K562 (cell line): ENCODE measurements at regions not wholly inside any gene's neighbourhood (a gene's known extent, or its start where the extent isn't known, plus 50 kb on each side); places are given as distances from the start of the nearest gene placed in this dataset.

ENCODE experiments used
- ATAC-seq: fragments of 200-7000 bp; cut with Tn5 transposase; 3 replicates; pipeline ENCODE4 v1.9.1; 2020; ENCODE audit warnings: moderate library complexity
- BruUV-seq: library from RNA; stranded (reverse); fragments of 400-500 nt; replicated peaks from 2 replicates; lab custom pipeline; 2021; lab: Mats Ljungman, UMichigan
- CTCF ChIA-PET: fragments of 300-600 bp; formaldehyde crosslinking; extraction: SDS; loops from one replicate; lab custom pipeline; 2021; ENCODE audit warnings: low intra/inter-chr PET ratio; lab: Yijun Ruan, JAX
- POLR2A ChIA-PET: fragments of 300-600, 350-650 bp; sonication (Branson Sonifier 250); formaldehyde crosslinking; extraction: SDS; loops from one replicate; lab custom pipeline; 2021; ENCODE audit warnings: antibody characterized with exemption, inconsistent platforms; lab: Yijun Ruan, JAX
- DNase-seq, 4 experiments: peaks; one replicate each; pipeline versions ENCODE4 v3.0.0 to v3.0.0-alpha.2; 2011 to 2018; ENCODE audit warnings: low spot score in 3 of 4, mixed read lengths in 3 of 4; ENCODE audit errors: extremely low read depth in 1 of 4
- FAIRE-seq: peaks from 2 replicates; lab custom pipeline; 2011; peaks lifted over from hg19 to GRCh38; lab: Jason Lieb, UNC
- H2AFZ ChIP-seq: 2 replicates; pipeline ENCODE4 v1.6.0; 2011; ENCODE audit warnings: low read depth, low read length, control low read depth, inconsistent platforms
- H3K27ac ChIP-seq: fragments of 200-600 bp; 3 replicates; pipeline ENCODE4 v1.8.0; 2011; ENCODE audit warnings: low read depth, mild to moderate bottlenecking, control low read depth, inconsistent platforms, low read length, moderate library complexity, mixed read lengths; ENCODE audit errors: extremely low read depth
- H3K27me3 ChIP-seq, 2 experiments: fragments of 300-600 bp in 1 of 2; 2 replicates in 1 of 2; 3 replicates in 1 of 2; pipeline versions ENCODE4 v1.6.0 to v1.8.0; 2011; ENCODE audit warnings: inconsistent platforms in 2 of 2, low read length in 2 of 2, mild to moderate bottlenecking in 1 of 2, mixed read lengths in 1 of 2, moderate library complexity in 1 of 2; ENCODE audit not compliant: control insufficient read depth in 2 of 2, insufficient read depth in 2 of 2
- H3K36me3 ChIP-seq: fragments of 300-600 bp; 3 replicates; pipeline ENCODE4 v1.8.0; 2011; ENCODE audit warnings: mild to moderate bottlenecking, low read length, inconsistent platforms; ENCODE audit not compliant: control insufficient read depth, insufficient read depth
- H3K4me1 ChIP-seq, 2 experiments: fragments of 200-600 bp in 1 of 2; replicated peaks in 1 of 2; 2 replicates in 1 of 2; 3 replicates in 1 of 2; pipeline versions ENCODE4 v1.5.1 to v1.8.0; 2011; ENCODE audit warnings: inconsistent platforms in 2 of 2, low read length in 2 of 2, mild to moderate bottlenecking in 1 of 2, mixed read lengths in 1 of 2, moderate library complexity in 1 of 2; ENCODE audit not compliant: control insufficient read depth in 2 of 2, insufficient read depth in 2 of 2
- H3K4me2 ChIP-seq: 2 replicates; pipeline ENCODE4 v1.6.1; 2011; ENCODE audit warnings: low read length, control low read depth, inconsistent platforms, mixed read lengths; ENCODE audit not compliant: insufficient read depth
- H3K4me3 ChIP-seq: fragments of 200-600 bp; sonication (generic), shearing (Covaris generic); 2 replicates; pipeline ENCODE4 v1.5.1; 2016; ENCODE audit warnings: control low read depth, inconsistent platforms
- H3K79me2 ChIP-seq: fragments of 200-600 bp; 3 replicates; pipeline ENCODE4 v1.8.0; 2011; ENCODE audit warnings: low read length, inconsistent platforms; ENCODE audit not compliant: control insufficient read depth, insufficient read depth
- H3K9ac ChIP-seq, 2 experiments: 2 replicates each; pipeline versions ENCODE4 v1.6.0 to v1.6.1; 2011; ENCODE audit warnings: low read depth in 2 of 2, low read length in 2 of 2, control low read depth in 1 of 2, inconsistent platforms in 1 of 2, mild to moderate bottlenecking in 1 of 2, mixed read lengths in 1 of 2; ENCODE audit not compliant: insufficient read depth in 1 of 2
- H3K9me1 ChIP-seq: one replicate; pipeline ENCODE4 v1.6.0; 2011; ENCODE audit warnings: inconsistent platforms, mild to moderate bottlenecking, low read length, moderate library complexity; ENCODE audit not compliant: control insufficient read depth, insufficient read depth
- H3K9me3 ChIP-seq: replicated peaks from 2 replicates; pipeline ENCODE4 v1.5.1; 2011; ENCODE audit warnings: low read depth, low read length, inconsistent platforms; ENCODE audit not compliant: control insufficient read depth, insufficient read depth
- H4K20me1 ChIP-seq: replicated peaks from 2 replicates; pipeline ENCODE4 v1.6.1; 2011; ENCODE audit warnings: low read length, inconsistent platforms, mixed read lengths; ENCODE audit not compliant: control insufficient read depth, insufficient read depth
- GATAD2B ChIP-seq: fragments of 450-650 bp; IDR thresholded peaks from 2 replicates; pipeline ENCODE4 v1.6.1; 2017; ENCODE audit warnings: mild to moderate bottlenecking, borderline replicate concordance
- HIVEP1 ChIP-seq: fragments of 250-450 bp; sonication (Bioruptor Pico); IDR thresholded peaks from 2 replicates; pipeline ENCODE4 v1.4.0; 2020; ENCODE audit warnings: mild to moderate bottlenecking
- HOXB6 ChIP-seq: fragments of 250-450 bp; sonication (Bioruptor Pico); IDR thresholded peaks from 2 replicates; pipeline ENCODE4 v1.5.1; 2022; ENCODE audit warnings: mild to moderate bottlenecking, borderline replicate concordance
- MAFF ChIP-seq: IDR thresholded peaks from 2 replicates; pipeline ENCODE4 v1.6.1; 2012; ENCODE audit warnings: low read length, improper control_type of control experiment
- NFE2L1 ChIP-seq: fragments of 450-650 bp; IDR thresholded peaks from 2 replicates; pipeline ENCODE4 v1.6.1; 2016; ENCODE audit warnings: missing genetic modification characterization, low read depth, mild to moderate bottlenecking, missing compliant biosample characterization, moderate library complexity, borderline replicate concordance
- SIRT6 ChIP-seq: IDR thresholded peaks from one replicate; pipeline ENCODE4 v1.6.1; 2012; ENCODE audit warnings: low read depth, mild to moderate bottlenecking, control low read depth, inconsistent platforms, low read length, moderate library complexity
- SMC3 ChIP-seq: conservative IDR thresholded peaks from 2 replicates; pipeline ENCODE4 v1.6.1; 2011; ENCODE audit warnings: low read depth, low read length, improper control_type of control experiment; ENCODE audit not compliant: insufficient read depth
- TCF7L2 ChIP-seq: fragments of 150-350 bp; IDR thresholded peaks from 2 replicates; pipeline ENCODE4 v1.6.1; 2016; ENCODE audit warnings: low read depth, mild to moderate bottlenecking, low read length, moderate library complexity
- ZBTB7A ChIP-seq: IDR thresholded peaks from 2 replicates; pipeline ENCODE4 v1.6.1; 2011; ENCODE audit warnings: low read depth, mild to moderate bottlenecking, low read length, moderate library complexity, borderline replicate concordance; ENCODE audit not compliant: control insufficient read depth
- ZNF184 ChIP-seq: sonication (generic); formaldehyde crosslinking; IDR thresholded peaks from 2 replicates; pipeline ENCODE4 v1.5.0; 2020; ENCODE audit warnings: missing genetic modification reagents
- ZNF518B ChIP-seq: fragments of 250-450 bp; sonication (Bioruptor Pico); IDR thresholded peaks from 2 replicates; pipeline ENCODE4 v1.5.0; 2021; ENCODE audit warnings: mild to moderate bottlenecking, moderate library complexity
- ZZZ3 ChIP-seq: fragments of 450-650 bp; IDR thresholded peaks from 2 replicates; pipeline ENCODE4 v1.6.1; 2016; ENCODE audit warnings: antibody characterized with exemption, mild to moderate bottlenecking, moderate library complexity
- WGBS: fragments of 100-300 bp; shearing (Covaris generic); methylation state at CpG from one replicate; pipeline ENCODE4 v1.1.6; 2016; ENCODE audit warnings: low coverage, mixed read lengths; ENCODE audit not compliant: insufficient coverage; ENCODE audit errors: missing lambda C conversion rate; 5-methylcytosine and 5-hydroxymethylcytosine counted together
- in situ Hi-C: fragments of 300-500 bp; cut with MboI; formaldehyde crosslinking; loops from 4 replicates; pipeline ENCODE4 v1.15.0; 2018; ENCODE audit warnings: inconsistent platforms, mixed read lengths
- intact Hi-C: fragments of 100-400 bp; cut with micrococcal nuclease; formaldehyde crosslinking; loops from 2 replicates; pipeline ENCODE4 v1.14.2; 2022

- 0% methylated on average over 1 of the region's 1 CpG for WGBS
- no TSS peak for BruUV-seq
- Histone ChIP-seq H3K4me2 (no peak overlapping the region), H3K27me3 (no peaks in the 10 kb centered on the region), H3K27ac (no peak overlapping the region), H3K79me2 (no peaks in the 10 kb centered on the region), H3K4me3 (no peak overlapping the region), H3K9ac (no peak overlapping the region), H4K20me1 (no peaks in the 10 kb centered on the region), H3K36me3 (no peaks in the 10 kb centered on the region), H3K9me1 (no peaks in the 10 kb centered on the region), H3K4me1 (no peaks in the 10 kb centered on the region), H2AFZ (no peak overlapping the region), H3K9me3 (no peaks in the 10 kb centered on the region)
- in situ Hi-C loops, result no loop called here
- POLR2A ChIA-PET, result no interaction called here
- intact Hi-C loops, result no loop called here
- CTCF ChIA-PET, result no interaction called here
- ATAC-seq (no peak), FAIRE-seq (no peak), DNase-seq (no peak)
- no peak for TF ChIP-seq GATAD2B
- TF ChIP-seq NFE2L1 (tag), result no peak
- no peak for TF ChIP-seq HIVEP1
- TF ChIP-seq ZZZ3, result no peak
- no peak for TF ChIP-seq SIRT6
- TF ChIP-seq ZNF518B (CRISPR knock-in tag), result no peak
- no peak for TF ChIP-seq SMC3
- TF ChIP-seq ZBTB7A, result no peak
- no peak for TF ChIP-seq TCF7L2
- TF ChIP-seq MAFF, result no peak
- no peak for TF ChIP-seq HOXB6 (CRISPR knock-in tag)
- no peak for TF ChIP-seq ZNF184 (CRISPR knock-in tag)
Measured at GRCh38 chr3:178392511-178392926, 143.7 kb upstream of the KCNMB2 start.
